ENCODE measurements at regions not wholly inside any gene's neighbourhood (a gene's known extent, or its start where the extent isn't known, plus 50 kb on each side); places are given as distances from the start of the nearest gene placed in this dataset.

- Histone ChIP-seq H3K27me3 (ENCODE audit: control insufficient read depth in 2 of 2, insufficient read depth in 2 of 2, low read length in 2 of 2) (peaks cover 0 to 4% of the 10 kb centered on the region in 2 experiments), H3K9me3 (replicated peaks; ENCODE audit: control insufficient read depth, insufficient read depth, low read length) (no peaks in the 10 kb centered on the region), H3K4me2 (ENCODE audit: insufficient read depth, low read length) (no peak overlapping the region), H3K27ac (ENCODE audit: insufficient read depth, low read depth, low read length) (no peak overlapping the region), H3K79me2 (ENCODE audit: control insufficient read depth, insufficient read depth, low read length) (no peaks in the 10 kb centered on the region), H3K9ac (replicated peaks; ENCODE audit: extremely low read depth, insufficient read depth, low read length) (no peak overlapping the region), H4K20me1 (replicated peaks; ENCODE audit: control insufficient read depth, extremely low read depth, insufficient read depth, low read length) (no peaks in the 10 kb centered on the region), H3K9me1 (replicated peaks; ENCODE audit: control insufficient read depth, extremely low read depth, insufficient read depth, low read length) (no peaks in the 10 kb centered on the region), H3K36me3 (ENCODE audit: control insufficient read depth in 2 of 2, extremely low read depth in 1 of 2, insufficient read depth in 2 of 2, low read length in 2 of 2) (no peaks in the 10 kb centered on the region), H3K4me3 (replicated peaks in 1 of 3; ENCODE audit: insufficient read depth in 1 of 3, low read depth in 1 of 3, low read length in 3 of 3) (no peak overlapping the region), H2AFZ (ENCODE audit: low read depth, low read length) (no peak overlapping the region), H3K4me1 (ENCODE audit: control insufficient read depth, extremely low read depth, insufficient read depth, low read length) (no peaks in the 10 kb centered on the region)
- TF ChIP-seq POLR2A (IDR thresholded peaks at IDR 0.05; ENCODE audit: low read depth, low read length), result no peak
- no peak for TF ChIP-seq GATA2 (IDR thresholded peaks at IDR 0.05; ENCODE audit: insufficient read depth, insufficient read length, low read depth, low read length)
- no peak for TF ChIP-seq FOS (IDR thresholded peaks at IDR 0.05; ENCODE audit: borderline replicate concordance, insufficient read depth, low read length)
- TF ChIP-seq JUN (IDR thresholded peaks at IDR 0.05; ENCODE audit: borderline replicate concordance, insufficient read depth, insufficient read length, low read depth), result no peak
- TF ChIP-seq CTCF (IDR thresholded peaks at IDR 0.05; ENCODE audit: extremely low read depth in 1 of 2, insufficient read depth in 1 of 2, low read depth in 1 of 2, low read length in 2 of 2), result no peak
- TF ChIP-seq POLR2AphosphoS5 (IDR thresholded peaks at IDR 0.05; ENCODE audit: insufficient read depth, low read depth, low read length), result no peak
- TF ChIP-seq MYC (IDR thresholded peaks at IDR 0.05; ENCODE audit: low read depth, low read length), result no peak
- TF ChIP-seq EZH2 (IDR thresholded peaks at IDR 0.05; ENCODE audit: borderline replicate concordance, low read depth, low read length, severe bottlenecking), result no peak
- TF ChIP-seq, protein P1, sequence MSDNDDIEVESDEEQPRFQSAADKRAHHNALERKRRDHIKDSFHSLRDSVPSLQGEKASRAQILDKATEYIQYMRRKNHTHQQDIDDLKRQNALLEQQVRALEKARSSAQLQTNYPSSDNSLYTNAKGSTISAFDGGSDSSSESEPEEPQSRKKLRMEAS (IDR thresholded peaks at IDR 0.05; ENCODE audit: insufficient read depth, insufficient read length), result no peak
- ChIA-PET POLR2A (no interaction called here), CTCF (interaction anchor here (0.7 to 0.9 kb wide), 2 partner anchors 20 to 131 kb away, joined by 3 read pairs; no protein-coding TSS in a partner anchor)
- dilution Hi-C loops (cut with MboI; ENCODE audit: extremely low pct_ligation_motif_present, low sequenced_read_pairs) (no loop called here), intact Hi-C loops (cut with micrococcal nuclease) (no loop called here)
- DNase-seq (ENCODE audit: low read depth, low spot score) (no peak), FAIRE-seq (no peak)
- no TSS peak for BruUV-seq (replicated peaks)
Observed at GRCh38 chr1:203571661-203572060, 55.0 kb upstream of the ATP2B4 start.
